NCI-H345 treated with DMSO at 0.1 percent for 48 hours (cell line): ENCODE measurements at regions not wholly inside any gene's neighbourhood (a gene's known extent, or its start where the extent isn't known, plus 50 kb on each side); places are given as distances from the start of the nearest gene placed in this dataset.

Experiments
- DNase-seq: peaks from one replicate; lab custom pipeline; 2025; ENCODE audit not compliant: unreplicated experiment; lab: John Stamatoyannopoulos, UW

DNA sequence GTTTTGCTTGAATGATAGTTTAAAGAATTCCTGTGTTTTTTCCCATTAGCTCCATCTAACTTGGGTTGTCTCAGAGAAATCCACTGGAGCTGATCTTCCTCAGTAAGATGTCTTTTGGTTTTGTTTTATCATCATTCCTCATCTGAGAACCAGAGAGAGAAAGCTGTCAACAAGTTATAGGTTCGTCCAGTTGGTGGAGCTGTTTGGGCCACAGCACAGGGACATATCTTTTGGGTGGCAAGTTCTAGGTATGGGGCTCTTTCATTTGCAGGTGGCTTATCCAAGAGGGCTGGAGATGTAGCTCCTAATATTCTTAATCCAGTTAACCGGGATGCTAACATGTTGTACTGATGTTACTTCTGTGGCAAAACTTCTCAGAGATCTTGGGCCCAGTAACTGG, 174.2 kb downstream of the KCNRG start:
- no peak for DNase-seq

DNA sequence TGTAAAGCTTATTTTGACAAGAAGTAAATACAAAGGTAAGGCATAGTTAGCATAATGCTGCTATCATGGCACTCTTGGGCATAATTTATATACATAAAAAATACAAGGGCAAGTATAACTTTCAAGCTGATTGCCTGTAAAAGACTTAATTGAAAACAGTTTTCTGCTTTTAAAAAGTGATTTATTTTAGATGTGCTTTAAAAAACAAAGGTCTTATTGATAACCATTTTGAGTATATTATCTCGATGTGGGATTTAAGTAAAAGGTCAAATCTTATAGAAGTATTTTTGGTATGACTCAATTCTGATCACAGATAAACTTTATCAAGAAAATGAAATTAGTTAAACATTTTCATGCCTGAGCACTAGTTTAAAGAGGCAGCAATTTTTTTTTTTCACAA, 175.8 kb downstream of the KCNRG start:
- no peak for DNase-seq

DNA sequence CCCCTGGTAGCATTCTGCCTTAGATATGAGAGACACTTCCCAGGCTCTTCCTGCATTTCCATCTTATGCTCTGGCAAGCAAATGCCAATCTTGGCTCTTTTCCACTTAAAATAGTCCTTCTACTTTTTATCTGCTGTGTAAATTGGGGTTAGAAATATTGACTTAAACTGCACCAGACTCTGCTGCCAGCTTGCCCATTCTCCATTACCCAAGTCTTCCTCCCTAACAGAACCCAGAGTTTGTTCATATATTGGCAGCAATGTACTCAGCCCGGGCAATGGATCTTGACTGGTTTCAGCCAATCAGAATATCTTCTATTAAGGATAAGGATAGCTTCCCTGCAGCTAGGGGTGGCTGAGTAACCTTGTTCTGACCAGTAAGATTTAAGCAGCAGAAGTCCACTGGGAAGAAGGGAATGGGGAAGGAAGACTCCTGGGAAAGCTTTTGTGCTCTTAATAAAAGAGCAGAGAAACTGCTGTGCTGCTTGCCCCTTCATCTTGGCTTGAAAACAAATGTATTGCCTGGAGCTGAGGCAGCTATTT, 177.1 kb downstream of the KCNRG start:
- no peak for DNase-seq

DNA sequence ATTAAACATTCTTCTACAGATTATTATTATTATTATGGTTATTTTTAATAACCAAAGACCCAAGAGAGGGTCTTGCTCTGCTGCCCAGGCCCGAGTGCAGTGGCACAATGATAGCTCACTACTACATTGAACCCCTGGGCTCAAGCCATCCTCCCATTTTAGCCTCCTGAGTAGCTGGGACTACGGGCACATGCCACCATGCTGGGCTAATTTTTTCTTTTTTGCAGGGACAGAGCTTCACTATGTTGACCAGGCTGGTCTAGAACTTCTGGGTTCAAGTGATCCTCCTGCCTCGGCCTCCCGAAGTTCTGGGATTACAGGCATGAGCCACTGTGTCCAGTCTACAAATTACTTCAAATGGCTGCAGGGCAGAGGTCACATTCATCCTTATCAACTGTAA, 179.8 kb downstream of the KCNRG start:
- no peak for DNase-seq

DNA sequence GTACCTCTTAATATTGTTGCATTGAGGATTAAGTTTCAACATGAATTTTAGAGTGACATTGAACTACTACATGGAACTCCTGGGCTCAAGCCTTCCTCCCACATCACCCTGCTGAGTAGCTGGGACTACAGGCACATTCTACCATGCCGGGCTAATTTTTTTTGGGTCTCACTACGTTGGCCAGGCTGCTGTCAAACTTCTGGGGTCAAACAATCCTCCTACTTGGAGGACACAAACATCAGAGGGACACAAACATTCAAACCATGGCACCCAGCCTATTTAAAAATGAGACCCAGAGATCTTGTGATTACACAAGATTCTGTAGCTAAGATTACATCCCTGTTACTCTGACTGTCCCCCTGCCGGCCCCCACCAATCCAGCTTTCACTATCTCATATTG, 180.9 kb downstream of the KCNRG start:
- DNase-seq, result no peak

DNA sequence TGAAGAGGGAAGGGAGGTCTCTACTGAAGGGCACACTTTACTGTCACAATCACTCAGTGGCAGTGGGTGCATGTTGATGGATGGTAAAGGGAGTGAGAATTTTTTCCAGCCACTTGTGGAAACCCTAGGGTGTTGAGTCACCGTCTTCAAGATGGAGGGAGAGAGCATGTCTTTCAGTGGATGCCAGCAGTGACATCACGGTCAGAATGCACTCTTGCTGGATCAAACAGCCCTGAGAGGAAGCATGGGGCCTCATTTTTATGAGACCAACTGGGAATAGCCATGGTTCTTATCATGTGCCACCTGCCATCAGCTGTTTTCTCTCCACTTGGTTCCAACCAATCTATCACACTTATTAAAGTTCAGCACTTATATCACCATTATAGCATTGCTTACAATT, 182.5 kb downstream of the KCNRG start:
- no peak for DNase-seq

DNA sequence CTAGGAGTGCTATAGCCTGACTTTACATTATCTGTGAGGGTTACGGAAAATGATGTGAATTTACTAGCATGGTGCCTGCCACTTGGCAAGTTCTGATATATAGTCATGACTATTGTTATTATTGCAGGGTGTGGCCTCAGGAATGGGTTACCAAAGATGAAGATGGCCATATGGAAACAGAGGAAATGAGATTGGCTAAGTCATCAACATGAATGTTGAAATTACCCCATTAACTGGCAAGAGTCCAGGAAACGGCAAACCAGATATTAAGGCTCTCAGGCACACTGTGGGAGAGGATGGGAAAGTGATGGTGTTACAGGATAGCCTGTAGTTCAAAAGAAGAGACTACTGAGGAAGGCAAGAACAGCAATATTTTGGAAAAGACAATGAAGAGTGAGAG, 183.3 kb downstream of the KCNRG start:
- no peak for DNase-seq

DNA sequence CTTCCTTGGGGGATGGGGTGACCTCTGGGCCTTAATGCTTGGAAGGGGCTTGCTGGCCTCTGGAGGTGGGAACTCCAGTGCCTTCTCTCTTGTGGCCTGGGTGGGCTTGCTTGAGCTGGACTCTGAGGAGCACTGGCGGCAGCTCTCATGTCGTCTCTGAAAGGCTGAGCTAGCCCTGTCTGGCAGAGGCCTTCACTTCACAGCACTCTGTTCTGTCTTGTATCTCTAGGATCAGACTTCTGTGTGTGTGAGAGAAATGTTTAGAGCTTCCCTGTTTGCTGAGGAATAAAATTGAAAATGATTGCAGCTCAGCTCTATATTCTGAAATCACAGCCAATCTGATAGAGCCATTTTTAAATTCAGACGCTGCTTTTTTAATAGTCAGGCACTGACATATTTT, 185.3 kb downstream of the KCNRG start:
- DNase-seq, result no peak

DNA sequence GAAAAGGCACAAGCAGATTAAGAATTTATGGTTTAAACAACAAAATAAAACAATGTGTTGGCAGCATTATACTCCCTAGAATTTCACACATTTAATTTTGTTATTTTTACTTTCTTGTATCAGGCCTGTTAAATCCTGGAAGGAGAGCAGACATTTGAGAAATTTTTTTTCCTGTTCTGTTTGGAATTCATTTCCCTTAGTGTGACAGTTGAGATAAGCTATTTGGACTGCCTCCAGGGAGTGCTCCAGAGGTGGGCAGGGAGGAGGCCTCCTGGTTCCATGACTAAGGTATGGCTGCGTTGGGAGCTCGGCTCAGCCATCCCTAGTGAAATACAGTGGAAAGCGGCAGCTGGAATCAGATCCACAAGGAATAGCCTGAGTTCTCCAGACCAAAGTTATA, 185.7 kb downstream of the KCNRG start:
- no peak for DNase-seq

DNA sequence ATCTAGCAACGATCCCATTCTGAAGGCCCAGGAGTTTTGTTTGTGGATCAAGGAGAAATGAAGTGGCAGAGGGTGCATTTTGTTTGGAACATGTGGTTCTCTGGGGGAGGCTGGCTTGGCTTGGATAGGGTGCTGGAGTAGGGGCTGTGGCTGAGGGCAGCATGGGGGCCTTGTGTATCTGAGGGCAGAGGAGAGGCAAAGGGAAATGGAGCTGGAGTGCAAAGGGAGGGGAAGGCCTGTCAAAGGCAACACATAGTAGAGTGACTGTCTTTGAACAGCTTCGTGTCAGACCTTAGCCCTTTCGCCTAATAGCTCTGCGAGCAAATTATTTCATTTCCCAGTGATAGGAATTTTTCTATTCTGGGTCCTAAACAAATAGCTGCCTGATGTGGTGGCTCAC, 187.2 kb downstream of the KCNRG start:
- no peak for DNase-seq

DNA sequence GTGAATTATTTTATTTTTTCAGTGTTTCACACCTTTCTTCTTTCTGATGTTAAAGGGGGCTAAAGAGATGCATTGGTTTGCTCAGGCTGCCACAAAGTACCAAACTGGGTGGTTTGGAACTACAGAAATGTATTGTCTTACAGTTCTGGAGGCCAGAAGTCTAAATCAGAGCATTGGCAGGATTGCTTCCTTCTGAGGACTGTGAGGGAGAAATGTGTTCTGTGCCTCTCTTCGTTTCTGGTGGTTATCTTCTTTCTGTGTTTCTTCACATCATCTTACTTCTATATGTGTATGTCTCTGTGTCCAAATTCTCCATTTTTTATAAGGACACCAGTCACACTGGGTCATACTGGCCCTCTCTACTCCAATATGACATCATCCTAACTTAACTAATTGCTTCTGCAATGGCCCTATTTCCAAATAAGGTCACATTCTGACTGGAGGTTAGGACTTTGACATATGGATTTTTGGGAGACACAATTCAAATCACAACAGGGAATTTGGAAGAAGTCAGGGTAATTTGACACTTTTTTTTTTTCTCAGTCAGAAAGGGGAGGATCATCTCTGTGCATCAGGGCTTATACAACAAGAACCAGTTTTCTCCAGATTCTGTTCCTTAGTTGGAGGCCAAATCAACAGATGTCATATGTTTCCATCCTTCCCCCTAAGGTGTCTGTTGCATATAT, 188.2 kb downstream of the KCNRG start:
- no peak for DNase-seq

DNA sequence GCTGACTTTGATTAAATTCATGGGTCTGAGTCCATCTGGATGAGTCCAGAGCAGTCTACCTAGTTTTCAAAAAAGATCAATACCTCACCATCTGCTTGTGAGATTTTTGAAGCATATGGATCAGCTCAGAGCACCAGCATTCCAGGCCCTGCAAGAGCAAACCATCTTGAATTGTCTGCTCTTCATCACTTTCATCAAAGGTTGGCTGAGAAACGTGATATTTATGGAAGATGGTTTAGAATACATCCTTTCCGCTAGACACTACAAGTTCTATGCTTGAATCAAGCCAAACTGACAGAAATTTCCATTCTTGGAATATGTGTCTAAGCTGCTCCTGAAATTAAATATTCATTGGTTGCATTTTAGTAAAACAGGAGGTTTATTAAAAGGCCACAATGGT, 190.3 kb downstream of the KCNRG start:
- DNase-seq, result no peak

DNA sequence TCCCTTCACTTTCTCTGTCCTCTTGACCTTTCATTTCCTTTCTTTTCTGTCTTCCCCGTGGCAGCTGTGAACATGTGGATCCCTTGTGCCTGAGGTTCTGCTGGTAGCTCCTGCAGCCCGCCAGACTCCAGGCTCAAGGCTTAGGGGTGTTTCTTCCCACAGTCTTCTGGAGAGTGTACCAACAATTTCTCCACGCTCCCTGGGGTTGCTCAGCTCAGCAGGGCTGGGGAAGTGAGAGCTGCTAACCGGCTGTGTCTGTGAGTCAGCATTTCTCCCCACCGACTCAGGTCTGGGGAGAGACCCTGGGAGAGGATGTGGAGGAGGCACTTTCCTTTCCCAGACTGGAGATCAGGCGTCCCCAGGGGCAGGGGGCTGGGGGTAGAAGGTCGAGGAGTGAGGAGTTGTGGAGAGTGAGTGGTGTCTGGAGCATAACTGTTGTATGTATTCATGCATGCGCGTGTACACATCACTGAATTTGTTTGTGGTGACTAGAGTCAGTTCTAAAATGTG, 193.6 kb downstream of the KCNRG start:
- no peak for DNase-seq

DNA sequence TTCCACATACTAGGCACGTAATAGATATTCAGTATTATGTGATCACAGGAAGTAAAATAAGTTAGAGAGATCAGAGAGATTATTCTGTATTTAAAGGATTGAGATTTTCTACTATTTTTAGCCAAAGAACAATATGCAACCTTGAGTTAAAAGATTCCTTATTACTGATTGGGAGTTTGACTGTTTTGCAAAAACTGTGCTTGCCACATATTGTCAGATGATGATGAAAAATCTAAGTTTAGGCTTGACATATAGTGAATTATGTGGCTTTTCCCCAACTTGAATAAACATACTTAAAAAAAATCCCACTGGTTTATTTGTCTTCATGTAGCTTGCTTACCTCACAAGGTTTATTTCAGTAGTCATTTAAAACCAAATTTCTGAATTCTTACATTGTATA, 194.4 kb downstream of the KCNRG start:
- no peak for DNase-seq

DNA sequence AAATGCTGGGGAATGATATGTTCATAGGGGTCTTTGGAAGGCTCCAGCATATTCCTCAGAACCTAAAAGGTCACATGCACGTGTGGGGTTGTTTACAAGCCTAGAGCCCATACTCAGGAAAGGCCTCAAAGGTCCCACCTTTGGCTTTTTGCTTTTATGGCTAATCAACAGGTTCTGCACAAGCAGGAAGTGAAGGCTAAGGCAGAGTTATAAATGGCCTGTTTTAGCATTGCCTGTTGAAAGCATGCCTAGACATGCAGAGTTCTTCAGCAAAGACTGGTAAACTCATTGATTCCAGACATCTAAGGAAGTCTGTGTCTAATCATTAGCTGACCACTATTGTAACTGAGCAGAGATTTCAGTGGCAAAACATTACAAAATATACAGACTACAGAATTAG, 198.3 kb downstream of the KCNRG start:
- no peak for DNase-seq

DNA sequence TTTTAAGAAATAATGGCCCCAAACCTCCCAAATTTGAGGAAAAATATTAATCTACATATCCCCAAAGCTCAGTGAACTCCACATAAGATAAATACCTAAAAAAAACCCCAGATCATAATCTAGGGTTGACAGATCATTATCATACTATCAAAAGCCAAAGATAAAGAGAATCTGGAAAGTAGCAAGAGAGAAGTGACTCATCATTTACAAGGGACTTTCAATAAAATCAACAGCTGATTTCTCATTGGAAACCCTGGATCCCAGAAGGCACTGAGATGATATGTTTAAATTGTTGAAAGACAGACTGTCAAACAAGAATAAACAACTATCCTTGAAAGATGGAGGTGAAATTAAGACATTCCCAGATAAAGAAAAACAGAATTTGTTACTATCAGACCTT, 199.3 kb downstream of the KCNRG start:
- DNase-seq, result no peak

DNA sequence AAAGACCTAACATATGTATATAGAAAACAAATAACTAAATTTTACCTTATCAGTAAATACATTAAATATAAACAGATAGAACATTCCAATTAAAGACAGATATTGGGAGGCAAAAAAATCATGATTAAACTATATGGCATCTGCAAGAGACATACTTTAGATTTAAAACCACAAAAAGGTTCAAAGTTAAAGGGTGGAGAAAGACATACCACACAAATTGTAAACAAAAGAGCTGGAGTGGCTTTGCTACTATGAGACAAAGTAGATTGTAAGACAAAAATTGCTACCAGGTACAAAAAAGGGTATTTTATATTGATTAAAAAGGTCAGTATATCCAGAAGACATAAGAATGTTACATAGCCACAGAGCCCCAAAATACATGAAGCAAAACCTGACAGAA, 200.2 kb downstream of the KCNRG start:
- no peak for DNase-seq

DNA sequence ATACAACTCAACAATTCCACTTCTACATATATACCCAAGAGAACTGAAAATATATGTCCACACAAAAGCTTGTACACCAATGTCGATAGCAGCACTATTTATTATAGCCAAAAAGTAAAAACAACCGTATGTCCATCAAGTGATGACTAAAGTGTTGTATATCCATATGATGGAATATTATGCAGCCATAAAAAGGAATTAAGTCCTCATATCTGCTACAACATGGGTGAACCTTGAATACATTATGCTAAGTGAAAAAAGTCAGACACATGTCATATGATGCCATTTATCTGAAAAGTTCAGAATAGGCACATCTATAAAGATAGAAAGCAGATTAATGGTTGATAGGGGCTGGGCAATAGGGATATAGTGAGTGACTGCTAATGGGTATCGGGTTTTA, 204.5 kb downstream of the KCNRG start:
- no peak for DNase-seq

DNA sequence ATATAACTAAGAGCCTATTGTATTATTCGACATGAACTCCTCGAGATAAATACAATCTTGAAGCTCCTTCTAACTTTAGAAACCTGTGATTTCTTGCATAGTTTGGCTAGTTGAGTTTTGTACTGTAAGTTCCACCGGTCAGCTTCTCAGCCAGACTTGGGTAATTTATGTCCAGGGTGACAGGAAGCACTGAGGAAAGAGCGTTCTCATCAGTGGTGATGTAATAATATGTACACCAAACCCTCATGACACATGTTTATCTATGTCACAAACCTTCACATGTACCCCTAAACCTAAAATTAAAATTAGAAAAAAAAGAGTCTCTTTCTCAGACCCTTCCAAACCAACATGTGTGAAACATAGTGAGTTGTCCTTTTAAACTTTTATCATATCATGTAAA, 205.7 kb downstream of the KCNRG start:
- no peak for DNase-seq

DNA sequence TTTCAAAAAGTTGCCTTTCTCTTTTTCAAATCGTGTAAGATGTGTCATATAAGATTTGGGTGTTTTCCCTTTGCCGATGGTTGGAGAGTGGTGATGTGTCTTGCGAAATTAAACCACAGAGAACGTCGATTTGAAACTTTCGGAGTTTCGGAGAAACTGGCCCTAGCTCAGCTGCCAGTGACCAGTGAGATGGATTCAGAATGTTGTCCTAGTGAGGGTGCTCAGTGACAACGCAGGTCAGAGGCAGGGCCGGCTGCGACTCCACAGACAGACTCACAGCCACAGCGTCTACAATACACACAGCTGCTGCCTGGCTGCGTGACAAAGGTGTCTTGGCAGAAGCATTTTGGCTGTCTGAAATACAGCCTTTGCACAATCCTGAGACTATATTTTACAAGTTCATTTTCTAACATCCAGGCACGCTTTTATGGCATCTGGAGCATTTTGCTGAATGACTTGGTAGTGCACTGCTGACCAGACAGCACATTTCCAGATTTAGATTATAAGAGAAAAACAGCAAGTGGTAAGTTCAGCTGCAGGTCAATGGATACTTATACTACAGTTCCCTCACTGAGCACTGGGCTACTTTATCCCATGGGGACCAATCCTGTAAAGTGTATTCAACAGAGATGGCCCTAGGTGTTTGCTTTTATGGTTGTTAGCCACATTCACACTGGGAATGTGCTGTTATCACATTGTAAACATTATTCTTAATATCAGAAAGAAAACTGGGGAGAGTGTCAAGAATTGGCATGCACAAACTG, 207.5 kb downstream of the KCNRG start:
- no peak for DNase-seq

DNA sequence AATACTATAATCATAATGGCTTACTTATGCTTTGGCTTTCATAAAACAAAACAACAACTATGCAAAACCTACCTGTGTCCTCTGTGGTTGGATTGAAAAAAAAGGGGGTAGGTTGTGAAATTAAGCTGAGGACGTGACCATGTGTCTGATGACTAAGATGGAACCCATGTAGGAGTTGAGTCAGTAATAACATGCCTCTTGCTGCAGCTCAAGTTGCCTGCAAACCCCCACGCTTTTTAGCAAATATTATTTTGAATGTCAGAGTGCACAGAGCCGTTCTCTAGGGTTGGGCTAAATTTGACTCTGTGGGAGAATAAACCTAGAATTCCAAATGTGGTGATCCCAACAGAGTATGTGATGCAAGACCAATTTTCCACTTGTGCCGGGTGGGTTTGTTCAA, 209.3 kb downstream of the KCNRG start:
- DNase-seq, result no peak
